Inflammatory macrophage treated with lipopolysaccharide for 4 hours (primary cell): ENCODE measurements at regions not wholly inside any gene's neighbourhood (a gene's known extent, or its start where the extent isn't known, plus 50 kb on each side); places are given as distances from the start of the nearest gene placed in this dataset.
"Not testable (repeated sequence)": the region's sequence is repeated elsewhere in the genome, so short reads cannot be mapped to it uniquely, and the experiment has no call there.

ENCODE experiments used
- DNase-seq: peaks from one replicate; pipeline ENCODE4 v3.0.0-alpha.2; 2020

DNA sequence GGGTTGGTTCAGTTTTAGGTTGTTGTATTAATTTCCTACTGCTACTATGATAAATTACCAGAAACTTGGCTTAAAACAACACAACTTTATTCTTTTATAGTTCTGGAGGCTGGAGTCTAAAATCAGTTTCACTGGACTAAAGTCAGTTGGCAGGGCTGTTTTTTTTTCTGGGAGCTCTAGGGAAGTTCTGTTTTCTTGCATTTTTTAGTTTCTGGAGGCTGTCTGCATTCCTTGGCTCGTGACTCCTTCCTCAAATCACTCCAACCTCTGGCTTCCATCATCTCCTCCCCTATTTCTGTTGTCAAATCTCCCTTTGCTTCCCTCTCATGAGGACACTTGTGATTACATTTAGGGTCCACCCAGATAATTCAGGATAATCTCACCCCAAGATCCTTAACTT is 51.3 kb upstream of the SUB1 start:
- DNase-seq: no peak

GRCh38 chr5:32531885-32532520 is 53.4 kb upstream of the SUB1 start:
- DNase-seq: no peak

GRCh38 chr5:32527321-32527720 is 58.0 kb upstream of the SUB1 start:
- DNase-seq: not testable (repeated sequence)

GRCh38 chr5:32526810-32527209 is 58.5 kb upstream of the SUB1 start:
- DNase-seq: no peak

- DNase-seq: no peak
These were observed 61.7 kb upstream of the SUB1 start for GRCh38 chr5:32523625-32524024.

DNA sequence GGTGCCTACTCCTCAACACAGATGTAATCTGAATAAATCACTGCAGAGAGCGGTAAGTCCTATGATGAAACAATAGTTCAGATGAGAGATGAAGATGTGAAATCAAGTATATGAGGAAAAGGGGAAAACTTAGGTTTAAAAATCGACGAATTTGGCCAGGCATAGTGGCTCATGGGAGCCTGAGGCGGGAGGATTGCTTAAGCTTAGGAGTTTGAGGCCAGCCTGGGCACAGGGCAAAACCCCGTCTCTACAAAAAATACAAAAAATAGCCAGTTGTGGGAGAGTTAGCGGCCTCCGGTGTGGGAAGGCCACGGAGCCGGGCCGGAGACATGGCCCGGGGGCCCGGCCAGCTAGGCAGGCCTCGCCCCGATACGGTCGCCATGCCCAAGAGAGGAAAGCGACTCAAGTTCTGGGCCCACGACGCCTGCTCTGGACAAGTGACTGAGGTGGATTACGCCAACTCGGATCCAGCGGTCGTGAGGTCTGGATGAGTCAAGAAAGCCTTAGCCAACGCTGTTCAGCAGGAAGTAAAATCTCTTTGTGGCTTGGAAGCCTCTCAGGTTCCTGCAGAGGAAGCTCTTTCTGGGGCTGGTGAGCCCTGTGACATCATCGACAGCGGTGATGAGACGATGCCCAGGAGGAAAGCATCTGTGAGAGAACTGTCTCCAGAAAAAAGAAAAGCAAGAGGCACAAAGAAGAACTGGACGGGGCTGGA is 62.8 kb upstream of the SUB1 start:
- DNase-seq: peak; percentile 96

- DNase-seq: no peak
These were observed 63.9 kb upstream of the SUB1 start for GRCh38 chr5:32521481-32521880.

GRCh38 chr5:32520972-32521371 is 64.4 kb upstream of the SUB1 start:
- no peak for DNase-seq

GRCh38 chr5:32520356-32520755 is 65.0 kb upstream of the SUB1 start:
- peak; percentile 40 for DNase-seq

DNA sequence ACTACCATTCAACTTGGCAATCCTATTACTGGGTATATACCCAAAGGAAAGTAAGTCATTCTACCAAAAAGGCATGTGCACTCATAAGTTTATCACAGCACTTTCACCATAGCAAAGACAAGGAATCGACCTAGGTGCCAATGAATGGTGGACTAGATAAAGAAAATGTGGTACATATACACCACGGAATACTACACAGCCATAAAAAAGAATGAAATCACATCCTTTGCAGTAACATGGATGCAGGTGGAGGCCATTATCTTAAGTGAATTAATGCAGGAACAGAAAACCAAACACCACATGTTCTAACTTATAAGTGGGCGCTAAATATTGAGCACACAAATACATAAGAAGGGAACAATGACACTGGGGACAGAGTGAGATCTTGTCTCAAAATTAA is 65.8 kb upstream of the SUB1 start:
- no peak for DNase-seq

DNA sequence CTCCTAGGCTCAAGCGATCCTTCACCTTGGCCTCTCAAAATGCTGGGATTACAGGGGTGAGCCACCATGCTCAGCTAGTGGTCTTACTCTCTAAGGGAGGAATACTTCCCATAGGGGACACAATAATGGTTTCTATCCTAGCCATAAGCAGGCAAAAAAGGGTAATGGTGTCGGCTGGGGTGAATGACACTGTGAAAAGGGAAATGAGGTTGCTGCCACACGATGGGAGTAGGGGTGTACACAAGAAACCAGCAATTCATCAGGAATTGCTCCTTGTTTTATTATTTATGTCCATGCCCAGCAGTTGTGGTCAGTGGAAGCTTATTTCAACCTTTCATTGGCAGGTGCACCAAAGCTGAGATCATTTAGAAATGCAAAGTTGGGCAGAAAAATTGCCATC is 70.3 kb upstream of the ZFR start:
- DNase-seq: no peak

DNA sequence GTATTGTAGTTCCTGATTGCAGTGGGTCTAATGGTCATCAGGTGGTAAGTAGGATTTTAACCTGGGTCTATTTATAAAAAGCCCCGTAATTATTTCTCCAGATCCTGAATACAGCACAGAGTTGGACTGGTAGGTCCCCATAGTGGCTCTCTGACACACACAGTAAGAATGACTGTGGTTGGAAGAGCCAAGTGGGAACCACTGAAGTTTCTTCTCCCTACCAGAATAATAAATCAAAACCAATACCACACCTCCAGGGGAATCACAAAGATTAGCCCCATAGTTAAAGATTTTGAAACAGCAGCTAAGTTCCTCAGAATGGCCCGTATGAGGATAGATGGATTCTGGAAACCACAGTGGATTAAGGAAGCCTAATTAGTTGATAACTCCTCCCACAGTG is 68.4 kb upstream of the ZFR start:
- no peak for DNase-seq

- DNase-seq: no peak
These were observed 67.3 kb upstream of the ZFR start for GRCh38 chr5:32511776-32512374.

DNA sequence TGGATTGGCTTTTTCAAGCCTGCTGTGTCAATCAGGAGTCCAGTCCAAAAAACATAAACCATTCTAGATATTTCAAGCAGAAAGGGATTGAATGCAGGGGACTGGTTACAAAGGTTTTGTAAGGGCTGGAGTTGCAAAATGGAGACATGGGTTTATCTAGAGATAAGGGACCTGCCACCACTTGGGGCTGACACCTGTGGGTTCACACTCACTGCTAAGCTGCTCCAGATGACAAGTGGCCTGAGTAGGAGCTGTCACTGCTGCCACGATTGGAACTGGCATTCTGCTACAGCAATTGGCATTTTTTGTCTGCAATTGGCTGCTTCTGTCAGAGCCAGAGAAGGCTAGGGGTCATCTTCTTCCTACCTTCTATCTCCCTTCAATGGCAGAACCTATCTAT is 66.3 kb upstream of the ZFR start:
- DNase-seq: no peak

DNA sequence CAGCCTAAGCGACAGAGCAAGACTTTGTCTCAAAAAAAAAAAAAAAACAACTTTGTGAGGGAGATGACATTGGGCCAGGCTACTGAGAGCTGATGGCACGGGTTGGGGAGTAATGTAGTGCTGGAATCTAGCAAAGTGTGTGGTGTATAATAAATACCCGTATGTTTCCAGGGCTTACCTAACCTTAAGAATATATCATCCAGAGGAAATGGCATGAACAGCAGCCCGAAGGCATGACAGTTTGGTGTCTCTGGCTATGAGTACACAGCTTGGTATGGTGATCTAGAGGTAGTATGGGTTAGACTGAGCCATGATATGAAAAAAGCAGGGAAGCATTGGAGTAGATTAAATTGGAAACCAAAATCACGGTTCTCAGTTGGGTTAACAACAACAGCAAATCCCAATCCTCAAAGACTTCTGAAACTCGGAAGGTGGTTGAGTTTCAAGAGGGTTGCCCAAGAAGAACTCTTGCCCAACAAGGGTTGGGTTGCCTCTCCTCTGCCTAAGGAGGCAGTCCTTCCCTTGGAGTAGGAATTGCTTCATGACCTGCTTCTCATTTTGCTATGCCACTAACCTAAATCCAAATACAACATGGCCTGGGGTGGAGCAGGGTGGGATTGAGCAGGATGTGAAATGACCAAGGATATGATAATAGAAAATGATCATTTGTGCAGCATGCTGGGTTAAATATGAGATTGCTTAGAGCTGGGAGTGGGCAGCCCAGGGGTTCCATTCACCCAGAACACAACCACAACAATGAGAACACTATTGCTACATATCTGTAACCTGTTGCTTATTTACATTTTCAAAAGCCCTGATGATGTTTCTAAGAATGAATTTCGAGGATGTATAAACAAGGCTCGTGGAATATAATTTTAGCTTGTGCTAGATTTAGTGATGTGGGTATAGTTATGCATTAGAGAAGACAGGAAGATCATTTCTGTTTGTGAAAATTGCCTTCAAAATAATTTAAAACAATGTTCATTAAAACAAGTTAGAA is 64.6 kb upstream of the ZFR start:
- peak; percentile 91 for DNase-seq

- DNase-seq: no peak
These were observed 63.3 kb upstream of the ZFR start for GRCh38 chr5:32507738-32508434.

DNA sequence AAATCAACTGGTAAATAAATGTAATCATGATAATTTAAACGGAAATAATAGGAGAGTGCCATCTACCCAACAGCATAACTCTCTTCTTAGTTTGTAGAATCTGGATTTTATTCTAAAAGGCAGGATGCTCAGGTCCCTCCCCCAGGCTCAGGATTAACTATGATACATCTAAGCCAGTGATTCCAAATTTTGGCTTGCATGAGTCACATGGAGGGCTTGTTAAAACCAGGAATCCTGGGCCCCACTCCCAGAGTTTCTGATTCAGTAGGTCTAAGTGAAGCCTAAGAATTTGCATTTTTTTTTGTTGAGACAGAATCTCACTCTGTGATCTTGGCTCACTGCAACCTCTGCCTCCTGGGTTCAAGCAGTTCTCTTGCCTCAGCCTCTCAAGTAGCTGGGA is 62.3 kb upstream of the ZFR start:
- no peak for DNase-seq

DNA sequence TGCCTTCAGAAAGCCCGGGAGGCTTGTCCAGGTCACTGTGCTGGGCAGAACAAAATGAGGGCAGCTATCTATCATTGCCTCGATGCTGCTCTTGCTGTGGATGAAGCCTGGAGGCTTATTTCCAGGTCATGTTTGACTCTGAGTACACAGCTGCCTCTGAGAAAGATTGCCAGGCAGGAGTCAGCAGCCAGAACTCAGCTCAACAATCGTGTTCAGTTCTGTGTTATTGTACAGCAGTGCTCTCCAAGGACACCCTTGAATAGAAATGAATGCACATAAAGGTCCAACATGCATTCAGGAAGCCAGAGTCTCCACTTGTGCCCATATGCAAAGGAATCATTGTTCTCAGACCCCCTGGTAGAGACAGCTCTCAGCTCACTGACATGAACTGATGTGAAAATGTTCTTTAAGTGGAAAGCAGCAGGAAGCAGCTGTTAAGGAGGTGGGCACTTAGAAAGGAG is 61.7 kb upstream of the ZFR start:
- DNase-seq: no peak

GRCh38 chr5:32505756-32506155 is 61.2 kb upstream of the ZFR start:
- DNase-seq: no peak

GRCh38 chr5:32504989-32505596 is 60.6 kb upstream of the ZFR start:
- no peak for DNase-seq

GRCh38 chr5:32504329-32504988 is 59.9 kb upstream of the ZFR start:
- peak; percentile 10 for DNase-seq
